Transverse colon (tissue), 3 donors: ENCODE measurements at regions not wholly inside any gene's neighbourhood (a gene's known extent, or its start where the extent isn't known, plus 50 kb on each side); places are given as distances from the start of the nearest gene placed in this dataset.

Source experiments
- EP300 ChIP-seq: sonication (generic); formaldehyde crosslinking; IDR thresholded peaks from one replicate; pipeline ENCODE4 v1.6.1; 2017; ENCODE audit warnings: antibody characterized with exemption, low read depth
- POLR2A ChIP-seq: fragments of 450-650 bp; IDR thresholded peaks from one replicate; pipeline ENCODE4 v1.6.1; 2016; ENCODE audit warnings: antibody characterized with exemption, mild to moderate bottlenecking, moderate library complexity
- TF ChIP-seq, protein P1 (sequence below), 5 experiments: fragments of 200-600 bp in 3 of 5; fragments of 450-650 bp in 2 of 5; sonication (generic) in 3 of 5; IDR thresholded peaks; 1 replicate in 2 of 5; 2 replicates in 3 of 5; pipeline ENCODE4 v1.5.1; 2016 to 2017; ENCODE audit warnings: antibody characterized with exemption in 5 of 5, inconsistent platforms in 3 of 5, mild to moderate bottlenecking in 2 of 5, moderate library complexity in 1 of 5

DNA sequence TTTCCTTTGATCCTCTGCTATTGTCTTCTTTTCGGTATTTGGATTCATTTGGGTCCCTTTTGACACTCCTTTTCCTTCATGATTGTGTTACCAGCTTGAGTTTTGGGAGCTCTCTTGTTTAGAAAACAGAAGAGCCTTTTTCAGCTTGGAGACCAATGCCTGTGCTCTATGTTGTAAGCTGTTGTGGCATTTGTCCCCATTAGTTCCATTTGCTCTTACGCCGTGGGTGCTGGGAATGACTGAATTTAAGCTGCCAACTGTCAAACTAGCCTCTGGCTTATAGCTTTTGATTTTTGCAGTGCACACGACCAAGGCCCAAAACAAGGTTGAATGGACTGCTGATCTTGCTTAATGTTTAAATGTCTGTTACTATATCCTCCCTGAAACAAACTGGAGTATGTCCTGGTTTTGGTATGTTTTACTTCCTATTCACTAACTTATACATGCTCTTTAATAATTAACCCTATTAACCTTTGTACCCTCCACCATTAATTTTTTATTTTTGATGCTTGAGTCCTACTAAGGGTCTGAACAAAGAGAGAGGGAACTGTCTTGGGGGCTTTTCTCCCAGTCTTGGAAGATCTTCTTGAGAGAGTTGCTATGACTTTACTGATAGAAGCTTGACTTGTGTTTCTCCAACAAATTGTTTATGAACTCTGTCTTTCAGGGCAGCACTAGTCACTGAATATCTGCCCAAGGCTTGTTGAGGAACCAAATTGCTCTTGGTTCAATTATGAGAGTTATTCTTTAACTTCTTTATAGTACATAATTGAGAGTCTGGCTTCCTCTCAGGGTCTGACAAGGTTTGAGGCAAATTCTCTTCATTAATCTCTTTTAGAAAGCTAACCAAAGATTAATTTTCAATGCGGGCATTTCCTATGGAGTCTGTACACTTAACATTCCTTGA lies 100.3 kb upstream of the SIRPG start:
- TF ChIP-seq, protein P1, sequence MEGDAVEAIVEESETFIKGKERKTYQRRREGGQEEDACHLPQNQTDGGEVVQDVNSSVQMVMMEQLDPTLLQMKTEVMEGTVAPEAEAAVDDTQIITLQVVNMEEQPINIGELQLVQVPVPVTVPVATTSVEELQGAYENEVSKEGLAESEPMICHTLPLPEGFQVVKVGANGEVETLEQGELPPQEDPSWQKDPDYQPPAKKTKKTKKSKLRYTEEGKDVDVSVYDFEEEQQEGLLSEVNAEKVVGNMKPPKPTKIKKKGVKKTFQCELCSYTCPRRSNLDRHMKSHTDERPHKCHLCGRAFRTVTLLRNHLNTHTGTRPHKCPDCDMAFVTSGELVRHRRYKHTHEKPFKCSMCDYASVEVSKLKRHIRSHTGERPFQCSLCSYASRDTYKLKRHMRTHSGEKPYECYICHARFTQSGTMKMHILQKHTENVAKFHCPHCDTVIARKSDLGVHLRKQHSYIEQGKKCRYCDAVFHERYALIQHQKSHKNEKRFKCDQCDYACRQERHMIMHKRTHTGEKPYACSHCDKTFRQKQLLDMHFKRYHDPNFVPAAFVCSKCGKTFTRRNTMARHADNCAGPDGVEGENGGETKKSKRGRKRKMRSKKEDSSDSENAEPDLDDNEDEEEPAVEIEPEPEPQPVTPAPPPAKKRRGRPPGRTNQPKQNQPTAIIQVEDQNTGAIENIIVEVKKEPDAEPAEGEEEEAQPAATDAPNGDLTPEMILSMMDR (IDR thresholded peaks at IDR 0.05), result no peak
- TF ChIP-seq POLR2A (no peak), EP300 (no peak)
